ENCODE measurements at regions not wholly inside any gene's neighbourhood (a gene's known extent, or its start where the extent isn't known, plus 50 kb on each side); places are given as distances from the start of the nearest gene placed in this dataset.

- DNase-seq (ENCODE audit: low read depth) = no peak
These were observed 191.7 kb upstream of the SERP2 start for GRCh38 chr13:44181931-44182330.

GRCh38 chr13:44184740-44185139 lies 188.9 kb upstream of the SERP2 start:
- DNase-seq (ENCODE audit: low read depth) = no peak

- peak; percentile 33 for DNase-seq (ENCODE audit: low read depth)
These were observed 185.4 kb upstream of the SERP2 start for GRCh38 chr13:44188257-44188656.

GRCh38 chr13:44189085-44189484 lies 184.5 kb upstream of the SERP2 start:
- no peak for DNase-seq (ENCODE audit: low read depth)

GRCh38 chr13:44191103-44191502 lies 182.5 kb upstream of the SERP2 start:
- DNase-seq (ENCODE audit: low read depth) = no peak

GRCh38 chr13:44191504-44192171 lies 182.0 kb upstream of the SERP2 start:
- peak; percentile 80 for DNase-seq (ENCODE audit: low read depth)

- DNase-seq (ENCODE audit: low read depth) = no peak
These were observed 179.9 kb upstream of the SERP2 start for GRCh38 chr13:44193731-44194130.

- no peak for DNase-seq (ENCODE audit: low read depth)
These were observed 178.4 kb upstream of the SERP2 start for GRCh38 chr13:44195245-44195644.

- no peak for DNase-seq (ENCODE audit: low read depth)
These were observed 177.3 kb upstream of the SERP2 start for GRCh38 chr13:44196196-44196751.

GRCh38 chr13:44197791-44198770 lies 175.5 kb upstream of the SERP2 start:
- DNase-seq (ENCODE audit: low read depth) = peak; percentile 70

- DNase-seq (ENCODE audit: low read depth) = no peak
These were observed 174.8 kb upstream of the SERP2 start for GRCh38 chr13:44198826-44199225.

GRCh38 chr13:44199627-44200207 lies 173.9 kb upstream of the SERP2 start:
- DNase-seq (ENCODE audit: low read depth) = peak; percentile 48

- no peak for DNase-seq (ENCODE audit: low read depth)
These were observed 167.2 kb upstream of the SERP2 start for GRCh38 chr13:44206434-44206833.

- no peak for DNase-seq (ENCODE audit: low read depth)
These were observed 166.1 kb upstream of the SERP2 start for GRCh38 chr13:44207476-44207875.

- DNase-seq (ENCODE audit: low read depth) = no peak
These were observed 163.1 kb upstream of the SERP2 start for GRCh38 chr13:44210525-44210924.

- no peak for DNase-seq (ENCODE audit: low read depth)
These were observed 162.3 kb upstream of the SERP2 start for GRCh38 chr13:44211286-44211685.

- no peak for DNase-seq (ENCODE audit: low read depth)
These were observed 161.8 kb upstream of the SERP2 start for GRCh38 chr13:44211704-44212346.

- peak; percentile 78 for DNase-seq (ENCODE audit: low read depth)
These were observed 160.8 kb upstream of the SERP2 start for GRCh38 chr13:44212633-44213396.

GRCh38 chr13:44218501-44219240 lies 155.0 kb upstream of the SERP2 start:
- no peak for DNase-seq (ENCODE audit: low read depth)

Measured in amniotic epithelial cell (primary cell).